ENCODE measurements at regions not wholly inside any gene's neighbourhood (a gene's known extent, or its start where the extent isn't known, plus 50 kb on each side); places are given as distances from the start of the nearest gene placed in this dataset.

DNA sequence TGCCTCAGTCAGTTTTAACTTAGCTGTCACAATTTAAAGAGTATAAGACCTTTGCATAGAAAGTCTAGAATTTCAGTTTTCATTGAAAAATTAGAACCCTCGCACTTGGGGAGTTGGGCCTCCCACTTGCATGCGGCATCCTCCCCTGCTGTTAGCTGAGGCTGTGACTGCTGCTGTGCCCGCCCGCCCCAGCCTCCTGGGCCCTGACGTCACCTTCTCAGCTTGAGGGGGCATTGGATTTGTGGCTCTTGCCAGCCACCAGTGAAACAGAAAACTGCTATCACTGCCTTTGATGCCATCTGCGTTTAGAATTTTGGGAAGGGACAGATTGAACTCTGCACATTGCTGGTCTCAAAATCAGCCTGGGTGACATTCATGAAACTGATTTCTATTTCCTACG is 108.7 kb downstream of the CTTN start:
- Histone ChIP-seq H3K27ac (ENCODE audit: low read depth in 2 of 2, low read length in 1 of 2) (no peak overlapping the region), H3K4me1 (ENCODE audit: control insufficient read depth in 2 of 2, insufficient read depth in 2 of 2, low read length in 1 of 2) (no peaks in the 10 kb centered on the region), H3K4me3 (ENCODE audit: low read depth in 1 of 2, low read length in 2 of 2) (no peak overlapping the region), H3K27me3 (ENCODE audit: control insufficient read depth in 1 of 2, insufficient read depth in 2 of 2, low read length in 2 of 2) (no peaks in the 10 kb centered on the region), H3K36me3 (ENCODE audit: control insufficient read depth in 2 of 2, insufficient read depth in 2 of 2, low read length in 1 of 2) (no peaks in the 10 kb centered on the region), H3K9me3 (ENCODE audit: control insufficient read depth in 2 of 2, insufficient read depth in 1 of 2, low read depth in 1 of 2, low read length in 1 of 2) (peaks cover 0 to 2% of the 10 kb centered on the region in 2 donors)
- WGBS, 2 donors: 90 to 92% methylated on average over 7 of the region's 7 CpGs

DNA sequence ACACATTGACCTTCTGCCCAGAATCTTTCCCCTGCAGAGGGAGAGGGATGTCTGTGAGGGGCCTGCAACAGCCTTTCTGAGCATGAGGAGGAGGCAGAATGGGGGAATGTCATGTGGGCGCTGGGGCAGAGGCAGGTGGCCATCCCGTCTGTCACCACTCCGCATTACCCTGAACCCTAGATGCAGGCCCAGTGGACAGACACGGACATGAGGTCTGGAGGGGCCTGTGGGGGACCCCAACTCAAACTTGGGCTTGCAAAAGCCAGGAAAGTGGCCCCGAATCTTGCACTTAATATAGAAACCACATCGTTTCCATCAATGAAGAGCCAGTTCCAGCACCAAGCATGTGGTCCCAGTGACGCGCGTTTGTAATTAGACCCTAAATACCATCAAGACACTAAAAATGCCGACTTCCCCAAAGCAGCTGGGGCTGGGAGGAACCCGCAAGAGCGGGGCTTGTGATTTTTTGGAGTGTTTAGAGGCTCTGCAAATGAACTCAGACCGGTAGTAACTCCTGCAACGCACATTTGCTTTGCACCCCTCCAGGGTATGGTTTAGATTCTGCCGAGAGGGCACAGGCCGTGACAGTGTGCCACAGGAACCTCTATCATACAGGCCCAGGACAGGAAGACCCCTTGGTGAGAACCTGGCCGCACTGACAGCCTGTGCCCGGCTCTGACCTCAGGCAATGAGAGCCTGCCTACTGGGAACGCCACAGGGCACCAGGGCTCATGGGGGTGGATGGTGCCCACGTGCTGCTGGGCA is 109.3 kb downstream of the CTTN start:
- Histone ChIP-seq H3K36me3 (ENCODE audit: control insufficient read depth in 2 of 2, insufficient read depth in 2 of 2, low read length in 1 of 2) (no peaks in the 10 kb centered on the region), H3K27me3 (ENCODE audit: control insufficient read depth in 1 of 2, insufficient read depth in 2 of 2, low read length in 2 of 2) (no peaks in the 10 kb centered on the region), H3K27ac (ENCODE audit: low read depth in 2 of 2, low read length in 1 of 2) (no peak overlapping the region), H3K9me3 (ENCODE audit: control insufficient read depth in 2 of 2, insufficient read depth in 1 of 2, low read depth in 1 of 2, low read length in 1 of 2) (peaks cover 0 to 2% of the 10 kb centered on the region in 2 donors), H3K4me3 (ENCODE audit: low read depth in 1 of 2, low read length in 2 of 2) (no peak overlapping the region), H3K4me1 (ENCODE audit: control insufficient read depth in 2 of 2, insufficient read depth in 2 of 2, low read length in 1 of 2) (no peaks in the 10 kb centered on the region)
- 83 to 84% methylated on average over 20 of the region's 20 CpGs for WGBS, 2 donors

DNA sequence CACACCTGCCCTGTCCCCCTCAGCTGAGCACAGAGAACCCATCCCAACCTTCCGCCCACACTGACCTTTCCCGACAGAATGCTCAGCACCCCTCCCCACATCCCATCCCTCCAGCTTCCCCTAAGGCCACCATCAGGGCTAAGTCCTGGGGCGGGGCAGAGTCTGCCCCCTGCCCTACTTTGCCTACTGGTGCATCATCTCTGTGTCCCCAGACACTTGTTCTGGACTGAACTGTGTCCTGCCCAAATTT is 109.8 kb downstream of the CTTN start:
- Histone ChIP-seq H3K4me3 (ENCODE audit: low read depth in 1 of 2, low read length in 2 of 2) (no peak overlapping the region), H3K27ac (ENCODE audit: low read depth in 2 of 2, low read length in 1 of 2) (no peak overlapping the region), H3K4me1 (ENCODE audit: control insufficient read depth in 2 of 2, insufficient read depth in 2 of 2, low read length in 1 of 2) (no peaks in the 10 kb centered on the region), H3K9me3 (ENCODE audit: control insufficient read depth in 2 of 2, insufficient read depth in 1 of 2, low read depth in 1 of 2, low read length in 1 of 2) (peaks cover 0 to 3% of the 10 kb centered on the region in 2 donors), H3K27me3 (ENCODE audit: control insufficient read depth in 1 of 2, insufficient read depth in 2 of 2, low read length in 2 of 2) (no peaks in the 10 kb centered on the region), H3K36me3 (ENCODE audit: control insufficient read depth in 2 of 2, insufficient read depth in 2 of 2, low read length in 1 of 2) (no peaks in the 10 kb centered on the region)
- WGBS, 2 donors: 83 to 95% methylated on average over 3 of the region's 3 CpGs

DNA sequence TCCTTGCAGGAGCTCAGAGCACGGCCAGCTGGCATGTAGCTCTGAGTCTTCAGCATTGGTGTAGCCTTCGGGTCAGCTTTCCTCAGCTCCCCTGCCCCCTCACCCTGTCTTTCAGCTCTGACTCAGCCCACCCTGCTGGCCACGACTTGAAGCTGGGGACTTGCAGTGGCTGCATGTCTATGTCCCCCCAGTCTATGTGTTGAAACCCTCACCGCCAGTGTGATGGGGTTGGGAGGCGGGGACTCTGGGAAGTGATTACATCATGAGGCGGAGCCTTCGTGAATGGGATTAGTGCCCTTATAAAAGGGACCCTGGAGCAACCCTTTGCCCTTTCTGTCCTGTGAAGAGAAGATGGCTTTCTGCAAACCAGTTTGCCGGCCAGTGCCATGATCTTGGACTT is 111.1 kb downstream of the CTTN start:
- Histone ChIP-seq H3K9me3 (ENCODE audit: control insufficient read depth in 2 of 2, insufficient read depth in 1 of 2, low read depth in 1 of 2, low read length in 1 of 2) (peaks cover 0 to 5% of the 10 kb centered on the region in 2 donors), H3K27ac (ENCODE audit: low read depth in 2 of 2, low read length in 1 of 2) (no peak overlapping the region), H3K4me1 (ENCODE audit: control insufficient read depth in 2 of 2, insufficient read depth in 2 of 2, low read length in 1 of 2) (no peaks in the 10 kb centered on the region), H3K36me3 (ENCODE audit: control insufficient read depth in 2 of 2, insufficient read depth in 2 of 2, low read length in 1 of 2) (no peaks in the 10 kb centered on the region), H3K27me3 (ENCODE audit: control insufficient read depth in 1 of 2, insufficient read depth in 2 of 2, low read length in 2 of 2) (no peaks in the 10 kb centered on the region), H3K4me3 (ENCODE audit: low read depth in 1 of 2, low read length in 2 of 2) (no peak overlapping the region)
- 80 to 86% methylated on average over 8 of the region's 8 CpGs for WGBS, 2 donors

DNA sequence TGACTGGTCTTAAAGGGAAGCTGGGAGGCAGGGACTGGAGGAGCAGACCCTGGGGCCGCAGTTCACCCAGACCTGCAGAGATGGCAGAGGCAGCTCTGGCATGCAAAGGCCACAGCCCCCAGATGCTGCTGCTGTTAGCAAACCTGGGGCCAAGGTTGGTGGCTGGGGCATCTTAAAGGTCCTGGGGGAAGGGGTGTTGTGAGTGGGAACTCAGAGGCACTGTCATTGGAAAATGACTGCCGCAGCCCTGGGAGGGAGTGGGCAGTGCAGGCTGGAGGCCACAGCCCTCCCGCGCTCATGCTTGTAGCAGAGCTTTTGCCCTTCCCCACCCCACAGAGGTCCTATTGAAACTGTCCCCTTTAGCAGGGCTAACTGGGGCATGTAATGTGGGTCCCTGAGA is 111.8 kb downstream of the CTTN start:
- Histone ChIP-seq H3K4me1 (ENCODE audit: control insufficient read depth in 2 of 2, insufficient read depth in 2 of 2, low read length in 1 of 2) (no peaks in the 10 kb centered on the region), H3K27me3 (ENCODE audit: control insufficient read depth in 1 of 2, insufficient read depth in 2 of 2, low read length in 2 of 2) (no peaks in the 10 kb centered on the region), H3K27ac (ENCODE audit: low read depth in 2 of 2, low read length in 1 of 2) (no peak overlapping the region), H3K4me3 (ENCODE audit: low read depth in 1 of 2, low read length in 2 of 2) (no peak overlapping the region), H3K36me3 (ENCODE audit: control insufficient read depth in 2 of 2, insufficient read depth in 2 of 2, low read length in 1 of 2) (no peaks in the 10 kb centered on the region), H3K9me3 (ENCODE audit: control insufficient read depth in 2 of 2, insufficient read depth in 1 of 2, low read depth in 1 of 2, low read length in 1 of 2) (peaks cover 0 to 5% of the 10 kb centered on the region in 2 donors)
- 93 to 96% methylated on average over 4 of the region's 4 CpGs for WGBS, 2 donors

GRCh38 chr11:70510571-70510970 is 112.2 kb downstream of the CTTN start:
- 85 to 86% methylated on average over 6 of the region's 6 CpGs for WGBS, 2 donors
- Histone ChIP-seq H3K4me3 (ENCODE audit: low read depth in 1 of 2, low read length in 2 of 2) (no peak overlapping the region), H3K9me3 (ENCODE audit: control insufficient read depth in 2 of 2, insufficient read depth in 1 of 2, low read depth in 1 of 2, low read length in 1 of 2) (peaks cover 0 to 5% of the 10 kb centered on the region in 2 donors), H3K27ac (ENCODE audit: low read depth in 2 of 2, low read length in 1 of 2) (no peak overlapping the region), H3K27me3 (ENCODE audit: control insufficient read depth in 1 of 2, insufficient read depth in 2 of 2, low read length in 2 of 2) (no peaks in the 10 kb centered on the region), H3K4me1 (ENCODE audit: control insufficient read depth in 2 of 2, insufficient read depth in 2 of 2, low read length in 1 of 2) (no peaks in the 10 kb centered on the region), H3K36me3 (ENCODE audit: control insufficient read depth in 2 of 2, insufficient read depth in 2 of 2, low read length in 1 of 2) (no peaks in the 10 kb centered on the region)

DNA sequence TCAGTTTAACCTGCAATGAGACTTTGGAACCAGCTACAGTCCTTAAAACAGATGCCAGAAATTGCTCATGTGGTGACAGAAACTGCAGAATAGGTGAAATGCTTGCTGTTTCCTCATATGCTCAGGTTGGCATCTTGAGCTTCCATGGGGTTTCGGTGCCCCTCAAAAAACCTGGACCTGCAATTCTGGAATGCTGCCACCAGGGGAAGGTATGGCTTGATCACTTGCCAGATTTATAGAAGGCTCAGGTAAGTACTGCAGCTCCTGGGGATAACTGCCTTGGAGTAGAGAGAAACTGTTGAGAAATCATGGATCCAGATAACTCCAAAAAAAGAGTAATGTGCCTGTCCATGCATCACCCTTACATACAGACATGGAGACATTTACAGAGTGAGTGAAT is 113.0 kb downstream of the CTTN start:
- no peak overlapping the region for H3K27ac ChIP-seq (ENCODE audit: low read depth in 2 of 2, low read length in 1 of 2)
- H3K4me1 ChIP-seq (ENCODE audit: control insufficient read depth in 2 of 2, insufficient read depth in 2 of 2, low read length in 1 of 2): no peaks in the 10 kb centered on the region
- no peaks in the 10 kb centered on the region for H3K36me3 ChIP-seq (ENCODE audit: control insufficient read depth in 2 of 2, insufficient read depth in 2 of 2, low read length in 1 of 2)
- H3K9me3 ChIP-seq (ENCODE audit: control insufficient read depth in 2 of 2, insufficient read depth in 1 of 2, low read depth in 1 of 2, low read length in 1 of 2): peaks cover 0 to 5% of the 10 kb centered on the region in 2 donors
- H3K27me3 ChIP-seq (ENCODE audit: control insufficient read depth in 1 of 2, insufficient read depth in 2 of 2, low read length in 2 of 2): no peaks in the 10 kb centered on the region
- no peak overlapping the region for H3K4me3 ChIP-seq (ENCODE audit: low read depth in 1 of 2, low read length in 2 of 2)
- 91 to 96% methylated on average over 1 of the region's 1 CpG for WGBS, 2 donors

DNA sequence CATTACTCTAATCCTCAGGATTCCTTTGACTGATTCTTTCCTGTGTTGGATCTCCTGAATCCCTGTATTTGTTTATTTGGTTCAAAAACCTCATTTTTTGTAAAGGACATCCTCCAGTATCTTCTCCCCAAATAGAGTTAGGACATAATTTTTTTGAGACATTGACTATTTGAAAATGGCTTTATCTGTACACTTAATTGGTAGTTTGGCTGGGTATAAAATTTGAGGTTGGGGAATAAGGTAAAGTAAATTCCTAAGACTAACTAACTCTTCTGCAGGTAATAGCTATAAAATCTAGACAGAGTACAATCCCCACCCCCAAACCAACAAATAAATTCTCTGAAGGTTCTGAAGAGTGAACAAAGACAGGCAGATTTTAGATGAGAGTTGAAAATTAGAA is 114.4 kb downstream of the CTTN start:
- Histone ChIP-seq H3K27ac (ENCODE audit: low read depth in 2 of 2, low read length in 1 of 2) (no peak overlapping the region), H3K36me3 (ENCODE audit: control insufficient read depth in 2 of 2, insufficient read depth in 2 of 2, low read length in 1 of 2) (no peaks in the 10 kb centered on the region), H3K4me1 (ENCODE audit: control insufficient read depth in 2 of 2, insufficient read depth in 2 of 2, low read length in 1 of 2) (no peaks in the 10 kb centered on the region), H3K4me3 (ENCODE audit: low read depth in 1 of 2, low read length in 2 of 2) (no peak overlapping the region), H3K9me3 (ENCODE audit: control insufficient read depth in 2 of 2, insufficient read depth in 1 of 2, low read depth in 1 of 2, low read length in 1 of 2) (peaks cover 0 to 5% of the 10 kb centered on the region in 2 donors), H3K27me3 (ENCODE audit: control insufficient read depth in 1 of 2, insufficient read depth in 2 of 2, low read length in 2 of 2) (no peaks in the 10 kb centered on the region)

- 77 to 78% methylated on average over 7 of the region's 7 CpGs for WGBS, 2 donors
- peaks cover 2 to 3% of the 10 kb centered on the region in 2 donors for H3K9me3 ChIP-seq (ENCODE audit: control insufficient read depth in 2 of 2, insufficient read depth in 1 of 2, low read depth in 1 of 2, low read length in 1 of 2)
- H3K4me1 ChIP-seq (ENCODE audit: control insufficient read depth in 2 of 2, insufficient read depth in 2 of 2, low read length in 1 of 2): no peaks in the 10 kb centered on the region
- H3K27ac ChIP-seq (ENCODE audit: low read depth in 2 of 2, low read length in 1 of 2): no peak overlapping the region
- H3K4me3 ChIP-seq (ENCODE audit: low read depth in 1 of 2, low read length in 2 of 2): no peak overlapping the region
- no peaks in the 10 kb centered on the region for H3K36me3 ChIP-seq (ENCODE audit: control insufficient read depth in 2 of 2, insufficient read depth in 2 of 2, low read length in 1 of 2)
- no peaks in the 10 kb centered on the region for H3K27me3 ChIP-seq (ENCODE audit: control insufficient read depth in 1 of 2, insufficient read depth in 2 of 2, low read length in 2 of 2)
Measured at GRCh38 chr11:70517203-70517602, 118.9 kb downstream of the CTTN start.

All from esophagus (tissue), 2 donors.